ENCODE measurements at regions not wholly inside any gene's neighbourhood (a gene's known extent, or its start where the extent isn't known, plus 50 kb on each side); places are given as distances from the start of the nearest gene placed in this dataset.
A peak's percentile ranks its signal among the peaks of the same experiment; 100 is the strongest.

GRCh38 chr5:58080573-58080972 is 379.3 kb downstream of the PLK2 start:
- H3K4me1 Mint-ChIP-seq: peaks cover 41% of the 10 kb centered on the region
- peak overlapping the region; percentile 14 for H3K27ac Mint-ChIP-seq
- Histone ChIP-seq H3K27me3 (ENCODE audit: control insufficient read depth, insufficient read depth, low read length, poor library complexity, severe bottlenecking) (no peaks in the 10 kb centered on the region), H3K9me3 (ENCODE audit: control insufficient read depth, low read length) (no peaks in the 10 kb centered on the region), H3K36me3 (ENCODE audit: control insufficient read depth, insufficient read depth, low read length) (no peaks in the 10 kb centered on the region), H3K4me1 (ENCODE audit: control insufficient read depth, insufficient read depth, low read length) (peaks cover 14% of the 10 kb centered on the region), H3K27ac (ENCODE audit: low read depth, low read length) (no peak overlapping the region), H3K4me3 (ENCODE audit: low read length) (no peak overlapping the region), H3K9ac (ENCODE audit: extremely low read depth, low read length, poor library complexity, severe bottlenecking) (no peak overlapping the region)
- peaks cover 5% of the 10 kb centered on the region for H3K27me3 Mint-ChIP-seq (ENCODE audit: insufficient read depth)
- WGBS, 2 experiments (ENCODE audit: insufficient coverage in 1 of 2, insufficient read length in 1 of 2): no CpG with 5 or more reads among the region's 1 CpG
- DNase-seq: no peak
- no peak overlapping the region for H3K4me3 Mint-ChIP-seq
- no peaks in the 10 kb centered on the region for H3K36me3 Mint-ChIP-seq (ENCODE audit: low read depth)
- H3K9me3 Mint-ChIP-seq: no peaks in the 10 kb centered on the region
- TF ChIP-seq CTCF (conservative IDR thresholded peaks at IDR 0.05): no peak

- H3K9me3 ChIP-seq (ENCODE audit: control insufficient read depth, low read length): no peaks in the 10 kb centered on the region
- Mint-ChIP-seq H3K36me3 (ENCODE audit: low read depth) (no peaks in the 10 kb centered on the region), H3K27me3 (ENCODE audit: insufficient read depth) (peaks cover 13% of the 10 kb centered on the region), H3K4me1 (peaks cover 44% of the 10 kb centered on the region), H3K27ac (no peak overlapping the region), H3K9me3 (no peaks in the 10 kb centered on the region), H3K4me3 (no peak overlapping the region)
- H3K27me3 ChIP-seq (ENCODE audit: control insufficient read depth, insufficient read depth, low read length, poor library complexity, severe bottlenecking): peaks cover 5% of the 10 kb centered on the region
- no peak for TF ChIP-seq CTCF (conservative IDR thresholded peaks at IDR 0.05)
- no peak overlapping the region for H3K4me3 ChIP-seq (ENCODE audit: low read length)
- no peaks in the 10 kb centered on the region for H3K36me3 ChIP-seq (ENCODE audit: control insufficient read depth, insufficient read depth, low read length)
- peaks cover 16% of the 10 kb centered on the region for H3K4me1 ChIP-seq (ENCODE audit: control insufficient read depth, insufficient read depth, low read length)
- WGBS, 2 experiments (ENCODE audit: insufficient coverage in 1 of 2, insufficient read length in 1 of 2): 75% methylated on average over 2 of the region's 2 CpGs; no CpG with 5 or more reads in 1 of the 2 experiments
- no peak for DNase-seq
- H3K27ac ChIP-seq (ENCODE audit: low read depth, low read length): no peak overlapping the region
- no peak overlapping the region for H3K9ac ChIP-seq (ENCODE audit: extremely low read depth, low read length, poor library complexity, severe bottlenecking)
Measured at GRCh38 chr5:58077966-58078365, 381.9 kb downstream of the PLK2 start.

- H3K36me3 ChIP-seq (ENCODE audit: control insufficient read depth, insufficient read depth, low read length): no peaks in the 10 kb centered on the region
- no peak for TF ChIP-seq CTCF (conservative IDR thresholded peaks at IDR 0.05)
- H3K36me3 Mint-ChIP-seq (ENCODE audit: low read depth): no peaks in the 10 kb centered on the region
- no peak overlapping the region for H3K4me3 ChIP-seq (ENCODE audit: low read length)
- peaks cover 13% of the 10 kb centered on the region for H3K27me3 Mint-ChIP-seq (ENCODE audit: insufficient read depth)
- no peak for DNase-seq
- no peak overlapping the region for H3K9ac ChIP-seq (ENCODE audit: extremely low read depth, low read length, poor library complexity, severe bottlenecking)
- no peaks in the 10 kb centered on the region for H3K9me3 Mint-ChIP-seq
- H3K4me3 Mint-ChIP-seq: no peak overlapping the region
- H3K4me1 Mint-ChIP-seq: peaks cover 45% of the 10 kb centered on the region
- peaks cover 5% of the 10 kb centered on the region for H3K27me3 ChIP-seq (ENCODE audit: control insufficient read depth, insufficient read depth, low read length, poor library complexity, severe bottlenecking)
- H3K4me1 ChIP-seq (ENCODE audit: control insufficient read depth, insufficient read depth, low read length): peaks cover 20% of the 10 kb centered on the region
- H3K27ac Mint-ChIP-seq: peak overlapping the region; percentile 41
- H3K27ac ChIP-seq (ENCODE audit: low read depth, low read length): no peak overlapping the region
- WGBS, 2 experiments (ENCODE audit: insufficient coverage in 1 of 2, insufficient read length in 1 of 2): 87 to 94% methylated on average over 2 of the region's 3 CpGs
- H3K9me3 ChIP-seq (ENCODE audit: control insufficient read depth, low read length): no peaks in the 10 kb centered on the region
Measured at GRCh38 chr5:58077416-58077815, 382.5 kb downstream of the PLK2 start.

Measured in endodermal cell (in vitro differentiated cells).